Thyroid gland (tissue), 4 donors: ENCODE measurements at regions not wholly inside any gene's neighbourhood (a gene's known extent, or its start where the extent isn't known, plus 50 kb on each side); places are given as distances from the start of the nearest gene placed in this dataset.
"Not testable (repeated sequence)": the region's sequence is repeated elsewhere in the genome, so short reads cannot be mapped to it uniquely, and the experiment has no call there.

ENCODE experiments used
- DNase-seq, 2 donors: peaks; one replicate each; pipeline ENCODE4 v3.0.0-alpha.2; 2019
- H3K27ac ChIP-seq, 3 donors: fragments of 200-600 bp; sonication (generic); 1 replicate in 2 of 3; 2 replicates in 1 of 3; pipeline ENCODE4 v1.5.1; 2016 to 2019; ENCODE audit warnings: mild to moderate bottlenecking in 1 of 3, moderate library complexity in 1 of 3
- H3K27me3 ChIP-seq: fragments of 200-600 bp; sonication (generic); one replicate; pipeline ENCODE4 v1.5.1; 2019
- H3K36me3 ChIP-seq, 2 donors: fragments of 200-600 bp; sonication (generic); one replicate each; pipeline ENCODE4 v1.5.1; 2016 to 2019
- H3K4me1 ChIP-seq, 2 donors: fragments of 200-600 bp; sonication (generic); one replicate each; pipeline ENCODE4 v1.5.1; 2017 to 2019
- H3K4me3 ChIP-seq, 3 donors: fragments of 200-600 bp; sonication (generic); replicated peaks in 1 of 3; 1 replicate in 2 of 3; 2 replicates in 1 of 3; pipeline ENCODE4 v1.5.1; 2016; ENCODE audit warnings: mild to moderate bottlenecking in 1 of 3
- H3K9me3 ChIP-seq: fragments of 200-600 bp; sonication (generic); one replicate; pipeline ENCODE4 v1.5.1; 2017
- POLR2A ChIP-seq, 2 donors: fragments of 450-650 bp; IDR thresholded peaks; one replicate each; pipeline ENCODE4 v1.6.1; 2017; ENCODE audit warnings: antibody characterized with exemption in 2 of 2, mild to moderate bottlenecking in 2 of 2, moderate library complexity in 1 of 2
- WGBS, 2 donors: methylation state at CpG; one replicate each; pipeline ENCODE4 v1.1.5; 2017; 5-methylcytosine and 5-hydroxymethylcytosine counted together
- intact Hi-C: fragments of 100-400 bp; cut with DNase I; formaldehyde crosslinking; loops from one replicate; pipeline ENCODE4 v1.15.1; 2023
- TF ChIP-seq, protein P1 (sequence below), 6 experiments: fragments of 200-600 bp in 3 of 6; fragments of 450-650 bp in 3 of 6; sonication (generic) in 3 of 6; IDR thresholded peaks; one replicate each; pipeline ENCODE4 v1.5.1; 2016 to 2019; ENCODE audit warnings: antibody characterized with exemption in 6 of 6, mild to moderate bottlenecking in 2 of 6, inconsistent platforms in 1 of 6, moderate library complexity in 1 of 6

- no peak for TF ChIP-seq POLR2A (IDR thresholded peaks at IDR 0.05)
- TF ChIP-seq, protein P1, sequence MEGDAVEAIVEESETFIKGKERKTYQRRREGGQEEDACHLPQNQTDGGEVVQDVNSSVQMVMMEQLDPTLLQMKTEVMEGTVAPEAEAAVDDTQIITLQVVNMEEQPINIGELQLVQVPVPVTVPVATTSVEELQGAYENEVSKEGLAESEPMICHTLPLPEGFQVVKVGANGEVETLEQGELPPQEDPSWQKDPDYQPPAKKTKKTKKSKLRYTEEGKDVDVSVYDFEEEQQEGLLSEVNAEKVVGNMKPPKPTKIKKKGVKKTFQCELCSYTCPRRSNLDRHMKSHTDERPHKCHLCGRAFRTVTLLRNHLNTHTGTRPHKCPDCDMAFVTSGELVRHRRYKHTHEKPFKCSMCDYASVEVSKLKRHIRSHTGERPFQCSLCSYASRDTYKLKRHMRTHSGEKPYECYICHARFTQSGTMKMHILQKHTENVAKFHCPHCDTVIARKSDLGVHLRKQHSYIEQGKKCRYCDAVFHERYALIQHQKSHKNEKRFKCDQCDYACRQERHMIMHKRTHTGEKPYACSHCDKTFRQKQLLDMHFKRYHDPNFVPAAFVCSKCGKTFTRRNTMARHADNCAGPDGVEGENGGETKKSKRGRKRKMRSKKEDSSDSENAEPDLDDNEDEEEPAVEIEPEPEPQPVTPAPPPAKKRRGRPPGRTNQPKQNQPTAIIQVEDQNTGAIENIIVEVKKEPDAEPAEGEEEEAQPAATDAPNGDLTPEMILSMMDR (IDR thresholded peaks at IDR 0.05), result no peak
- H3K9me3 ChIP-seq, result no peaks in the 10 kb centered on the region
- intact Hi-C loops, result no loop called here
Measured at GRCh38 chr5:110832683-110833082, 93.9 kb downstream of the SLC25A46 start.

DNA sequence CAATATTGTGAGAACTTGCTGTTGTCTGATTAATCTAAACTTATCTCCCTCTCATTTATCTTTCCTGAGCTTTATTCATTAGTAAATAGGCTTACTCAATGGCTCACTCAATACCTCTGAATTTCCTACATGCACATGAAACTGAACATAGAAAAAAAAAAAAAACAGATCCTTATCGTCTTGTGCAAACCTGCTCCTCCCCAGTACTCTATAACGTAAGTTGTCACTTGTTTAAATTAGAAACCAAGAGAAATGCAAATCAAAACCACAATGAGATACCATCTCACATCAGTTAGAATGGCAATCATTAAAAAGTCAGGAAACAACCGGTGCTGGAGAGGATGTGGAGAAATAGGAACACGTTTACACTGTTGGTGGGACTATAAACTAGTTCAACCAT, 96.1 kb downstream of the SLC25A46 start:
- H3K27ac ChIP-seq, H3K4me1 ChIP-seq, intact Hi-C loops, H3K27me3 ChIP-seq, H3K4me3 ChIP-seq, H3K9me3 ChIP-seq, H3K36me3 ChIP-seq, DNase-seq: not testable (repeated sequence)
- WGBS, 2 donors, result 81 to 85% methylated on average over 4 of the region's 4 CpGs

More at GRCh38 chr5:110832683-110833082, 93.9 kb downstream of the SLC25A46 start:
- H3K36me3 ChIP-seq, result no peaks in the 10 kb centered on the region
- no peak overlapping the region for H3K27ac ChIP-seq
- H3K27me3 ChIP-seq, result no peaks in the 10 kb centered on the region
- 80 to 87% methylated on average over 4 of the region's 4 CpGs for WGBS, 2 donors
- no peak overlapping the region for H3K4me3 ChIP-seq
- H3K4me1 ChIP-seq, result no peaks in the 10 kb centered on the region
- no peak for DNase-seq

- intact Hi-C loops, result no loop called here
- H3K27ac ChIP-seq, result no peak overlapping the region
- no peaks in the 10 kb centered on the region for H3K9me3 ChIP-seq
- DNase-seq, result no peak
- no peaks in the 10 kb centered on the region for H3K27me3 ChIP-seq
- H3K36me3 ChIP-seq, result no peaks in the 10 kb centered on the region
- TF ChIP-seq, protein P1 (IDR thresholded peaks at IDR 0.05), result no peak
- no peak for TF ChIP-seq POLR2A (IDR thresholded peaks at IDR 0.05)
- H3K4me3 ChIP-seq, result no peak overlapping the region
- H3K4me1 ChIP-seq, result no peaks in the 10 kb centered on the region
- WGBS, 2 donors, result 70 to 73% methylated on average over 1 of the region's 1 CpG
Measured at GRCh38 chr5:110836851-110837250, 98.0 kb downstream of the SLC25A46 start.

DNA sequence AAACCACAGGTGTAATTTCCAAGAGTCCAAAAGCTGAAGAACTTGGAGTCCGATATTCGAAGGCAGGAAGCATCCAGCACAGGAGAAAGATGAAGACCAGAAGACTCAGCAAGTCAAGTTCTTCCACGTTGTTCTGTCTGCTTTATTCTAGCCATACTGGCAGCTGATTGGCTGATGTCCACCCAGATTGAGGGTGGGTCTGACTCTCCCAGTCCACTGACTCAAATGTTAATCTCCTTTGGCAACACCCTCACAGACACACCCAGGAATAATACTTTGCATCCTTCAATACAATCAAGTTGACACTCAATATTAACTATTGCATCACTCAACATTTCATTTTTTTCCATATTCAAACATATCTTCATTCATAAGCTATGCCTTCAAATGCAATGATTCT, 99.5 kb downstream of the SLC25A46 start:
- DNase-seq, H3K4me3 ChIP-seq, H3K27me3 ChIP-seq, H3K27ac ChIP-seq, H3K9me3 ChIP-seq, H3K36me3 ChIP-seq, H3K4me1 ChIP-seq, intact Hi-C loops: not testable (repeated sequence)
- WGBS, 2 donors, result 70 to 76% methylated on average over 3 of the region's 3 CpGs

DNA sequence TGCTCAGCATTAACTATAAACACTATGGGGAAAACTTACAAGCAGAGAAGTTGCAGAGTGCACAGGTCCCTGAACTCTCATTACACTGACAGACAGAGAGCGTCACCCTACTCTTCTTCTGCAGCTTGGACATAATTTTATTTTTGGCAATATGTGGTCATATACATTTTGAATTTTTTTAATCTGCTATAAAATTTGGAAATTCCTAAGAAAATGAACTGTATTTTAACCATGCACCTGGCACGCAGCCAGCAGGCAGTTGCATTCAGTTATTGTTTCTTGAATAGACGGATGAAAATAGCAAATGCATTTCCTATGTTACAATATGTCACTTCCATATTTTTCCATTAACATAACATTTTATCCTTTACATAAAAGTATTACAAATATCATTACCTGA, 100.2 kb downstream of the SLC25A46 start:
- Histone ChIP-seq H3K36me3 (no peaks in the 10 kb centered on the region), H3K4me3 (no peak overlapping the region), H3K4me1 (no peaks in the 10 kb centered on the region), H3K27me3 (no peaks in the 10 kb centered on the region), H3K27ac (no peak overlapping the region), H3K9me3 (no peaks in the 10 kb centered on the region)
- intact Hi-C loops, result no loop called here
- DNase-seq, result no peak
- no peak for TF ChIP-seq POLR2A (IDR thresholded peaks at IDR 0.05)
- TF ChIP-seq, protein P1 (IDR thresholded peaks at IDR 0.05), result no peak
- 70 to 73% methylated on average over 3 of the region's 3 CpGs for WGBS, 2 donors

DNA sequence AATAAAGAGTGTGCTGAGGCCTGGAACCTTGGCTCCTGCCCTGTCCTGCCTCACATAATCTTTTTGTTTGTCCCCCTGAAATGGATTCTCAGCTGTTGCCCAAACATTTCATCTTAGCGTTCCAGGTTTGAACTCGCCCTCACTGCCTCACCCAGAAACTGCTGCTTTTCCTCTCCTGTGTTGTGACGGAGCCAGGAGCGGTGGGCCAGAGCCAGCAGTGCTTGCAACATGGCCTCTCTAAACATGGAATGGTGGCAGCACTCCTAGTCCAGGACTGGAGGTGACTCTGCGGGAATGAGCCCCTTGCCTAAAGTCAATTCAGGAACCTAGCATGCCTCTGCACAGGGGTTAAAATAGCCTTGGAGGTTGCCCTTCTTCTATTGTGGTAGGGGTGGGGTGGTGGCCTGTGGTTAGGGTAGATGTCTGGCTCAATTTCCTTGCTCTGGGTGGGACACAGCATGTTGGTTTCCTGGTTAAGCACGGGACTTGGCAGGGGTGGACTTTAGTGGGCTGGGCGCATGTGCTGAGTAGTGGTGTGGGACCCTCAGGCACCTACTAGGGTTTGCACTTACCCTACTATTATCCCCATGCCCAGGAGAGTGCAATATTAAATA, 101.6 kb downstream of the SLC25A46 start:
- intact Hi-C loops, result no loop called here
- H3K27ac ChIP-seq, result no peak overlapping the region
- 83 to 89% methylated on average over 6 to 7 of the region's 7 CpGs for WGBS, 2 donors
- H3K4me1 ChIP-seq, result no peaks in the 10 kb centered on the region
- no peaks in the 10 kb centered on the region for H3K9me3 ChIP-seq
- no peaks in the 10 kb centered on the region for H3K36me3 ChIP-seq
- no peak for DNase-seq
- no peak for TF ChIP-seq POLR2A (IDR thresholded peaks at IDR 0.05)
- TF ChIP-seq, protein P1 (IDR thresholded peaks at IDR 0.05), result no peak
- no peak overlapping the region for H3K4me3 ChIP-seq
- H3K27me3 ChIP-seq, result no peaks in the 10 kb centered on the region
